ENCODE measurements at regions not wholly inside any gene's neighbourhood (a gene's known extent, or its start where the extent isn't known, plus 50 kb on each side); places are given as distances from the start of the nearest gene placed in this dataset.

- Histone ChIP-seq H3K36me3 (ENCODE audit: control insufficient read depth, insufficient read depth, low read length) (no peaks in the 10 kb centered on the region), H3K9ac (ENCODE audit: insufficient read depth in 1 of 2, low read depth in 2 of 2, low read length in 2 of 2) (no peak overlapping the region), H3K9me1 (ENCODE audit: control insufficient read depth, insufficient read depth, low read length) (no peaks in the 10 kb centered on the region), H3K27ac (ENCODE audit: extremely low read depth, low read depth, low read length) (no peak overlapping the region), H3K79me2 (ENCODE audit: control insufficient read depth, insufficient read depth, low read length) (no peaks in the 10 kb centered on the region), H2AFZ (ENCODE audit: low read depth, low read length) (no peak overlapping the region), H3K4me3 (no peak overlapping the region), H3K4me1 (replicated peaks in 1 of 2; ENCODE audit: control insufficient read depth in 2 of 2, insufficient read depth in 2 of 2, low read length in 2 of 2) (no peaks in the 10 kb centered on the region), H3K4me2 (ENCODE audit: insufficient read depth, low read length) (no peak overlapping the region), H3K9me3 (replicated peaks; ENCODE audit: control insufficient read depth, insufficient read depth, low read depth, low read length) (no peaks in the 10 kb centered on the region), H4K20me1 (replicated peaks; ENCODE audit: control insufficient read depth, insufficient read depth, low read length) (no peaks in the 10 kb centered on the region), H3K27me3 (ENCODE audit: control insufficient read depth in 2 of 2, insufficient read depth in 2 of 2, low read length in 2 of 2) (no peaks in the 10 kb centered on the region)
- intact Hi-C loops (cut with micrococcal nuclease), result no loop called here
- DNase-seq (ENCODE audit: extremely low read depth in 1 of 4, low spot score in 3 of 4) (no peak), ATAC-seq (no peak), FAIRE-seq (no peak)
- in situ Hi-C loops (cut with MboI), result no loop called here
- BruUV-seq (replicated peaks), result no TSS peak
- TF ChIP-seq NFIC (IDR thresholded peaks at IDR 0.05) (no peak), SMAD3 (CRISPR knock-in tag; conservative IDR thresholded peaks at IDR 0.05) (no peak), HDGF (IDR thresholded peaks at IDR 0.05) (no peak), KLF13 (tag; IDR thresholded peaks at IDR 0.05; ENCODE audit: borderline replicate concordance, low read depth) (no peak), CGGBP1 (CRISPR knock-in tag; IDR thresholded peaks at IDR 0.05) (no peak), KDM2B (CRISPR knock-in tag; IDR thresholded peaks at IDR 0.05) (no peak), BDP1 (IDR thresholded peaks at IDR 0.05; ENCODE audit: insufficient read depth, insufficient read length) (no peak), TRIM24 (IDR thresholded peaks at IDR 0.05) (no peak), GABPB2 (CRISPR knock-in tag; conservative IDR thresholded peaks at IDR 0.05) (no peak), HNRNPL (IDR thresholded peaks at IDR 0.05; ENCODE audit: low read depth, low read length) (no peak), ATF7 (IDR thresholded peaks at IDR 0.05) (no peak), SMARCC2 (IDR thresholded peaks at IDR 0.05; ENCODE audit: low read depth) (no peak)
- TF ChIP-seq, protein P1, sequence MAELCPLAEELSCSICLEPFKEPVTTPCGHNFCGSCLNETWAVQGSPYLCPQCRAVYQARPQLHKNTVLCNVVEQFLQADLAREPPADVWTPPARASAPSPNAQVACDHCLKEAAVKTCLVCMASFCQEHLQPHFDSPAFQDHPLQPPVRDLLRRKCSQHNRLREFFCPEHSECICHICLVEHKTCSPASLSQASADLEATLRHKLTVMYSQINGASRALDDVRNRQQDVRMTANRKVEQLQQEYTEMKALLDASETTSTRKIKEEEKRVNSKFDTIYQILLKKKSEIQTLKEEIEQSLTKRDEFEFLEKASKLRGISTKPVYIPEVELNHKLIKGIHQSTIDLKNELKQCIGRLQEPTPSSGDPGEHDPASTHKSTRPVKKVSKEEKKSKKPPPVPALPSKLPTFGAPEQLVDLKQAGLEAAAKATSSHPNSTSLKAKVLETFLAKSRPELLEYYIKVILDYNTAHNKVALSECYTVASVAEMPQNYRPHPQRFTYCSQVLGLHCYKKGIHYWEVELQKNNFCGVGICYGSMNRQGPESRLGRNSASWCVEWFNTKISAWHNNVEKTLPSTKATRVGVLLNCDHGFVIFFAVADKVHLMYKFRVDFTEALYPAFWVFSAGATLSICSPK (IDR thresholded peaks at IDR 0.05; ENCODE audit: borderline replicate concordance), result no peak
- POLR2A ChIA-PET, result no interaction called here
- CTCF ChIA-PET (ENCODE audit: low intra/inter-chr PET ratio), result no interaction called here
Measured at GRCh38 chr14:44586910-44587309, 79.8 kb upstream of the FSCB start.

Measured in K562 (cell line).